ENCODE measurements at regions not wholly inside any gene's neighbourhood (a gene's known extent, or its start where the extent isn't known, plus 50 kb on each side); places are given as distances from the start of the nearest gene placed in this dataset.

DNA sequence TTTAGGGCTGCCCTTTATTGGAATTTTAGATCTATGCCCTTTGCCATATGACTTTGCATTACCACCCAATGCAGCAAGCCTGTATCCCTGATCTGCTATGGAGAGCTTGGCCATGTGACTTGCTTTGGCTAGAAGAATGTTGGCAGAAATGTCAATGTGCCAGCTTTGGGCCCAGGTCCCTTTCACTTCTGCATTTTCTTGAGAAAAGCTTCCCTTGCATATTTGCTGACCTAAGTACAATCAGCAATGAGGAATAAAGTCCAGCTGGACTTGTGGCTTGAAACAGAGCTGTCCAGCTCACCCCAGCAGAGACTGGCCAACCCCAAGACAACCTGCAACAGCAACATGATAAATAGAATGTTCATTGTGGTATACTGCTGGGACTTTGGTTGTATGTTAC is 135.9 kb downstream of the PAH start:
- Histone ChIP-seq H3K36me3 (replicated peaks) (no peaks in the 10 kb centered on the region), H3K27me3 (ENCODE audit: low read depth) (no peaks in the 10 kb centered on the region), H3K4me1 (no peaks in the 10 kb centered on the region), H3K4me3 (no peak overlapping the region), H3K9me3 (no peaks in the 10 kb centered on the region)
- DNase-seq (ENCODE audit: low spot score in 2 of 2): no peak
- in situ Hi-C loops (cut with MboI; ENCODE audit: low sequenced_read_pairs): loop anchor here (25.0 kb wide), 1 partner anchor 844 kb away; no protein-coding TSS in a partner anchor

DNA sequence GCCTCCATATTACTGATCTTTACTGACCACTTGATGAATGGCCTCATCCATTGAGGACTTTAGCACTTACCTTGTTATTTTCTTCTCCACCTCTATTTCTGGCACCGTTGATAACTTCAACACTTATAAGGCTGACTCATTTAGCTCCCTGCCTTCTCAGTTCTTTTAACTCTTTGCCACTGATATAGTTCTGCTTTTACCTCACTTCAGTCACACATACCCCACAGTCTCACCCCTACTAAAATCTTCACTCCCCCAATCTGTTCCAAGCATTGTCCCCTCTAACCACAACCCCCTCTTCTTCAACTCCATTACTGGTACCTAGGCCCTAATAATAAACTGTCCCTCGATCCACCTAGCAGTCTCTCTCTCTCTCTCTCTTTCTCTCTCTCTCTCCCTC is 141.0 kb downstream of the PAH start:
- H3K9me3 ChIP-seq: no peaks in the 10 kb centered on the region
- no peak for DNase-seq (ENCODE audit: low spot score in 2 of 2)
- H3K4me1 ChIP-seq: no peaks in the 10 kb centered on the region
- H3K4me3 ChIP-seq: no peak overlapping the region
- in situ Hi-C loops (cut with MboI; ENCODE audit: low sequenced_read_pairs): loop anchor here (25.0 kb wide), 1 partner anchor 839 kb away; no protein-coding TSS in a partner anchor
- no peaks in the 10 kb centered on the region for H3K27me3 ChIP-seq (ENCODE audit: low read depth)
- no peaks in the 10 kb centered on the region for H3K36me3 ChIP-seq (replicated peaks)

DNA sequence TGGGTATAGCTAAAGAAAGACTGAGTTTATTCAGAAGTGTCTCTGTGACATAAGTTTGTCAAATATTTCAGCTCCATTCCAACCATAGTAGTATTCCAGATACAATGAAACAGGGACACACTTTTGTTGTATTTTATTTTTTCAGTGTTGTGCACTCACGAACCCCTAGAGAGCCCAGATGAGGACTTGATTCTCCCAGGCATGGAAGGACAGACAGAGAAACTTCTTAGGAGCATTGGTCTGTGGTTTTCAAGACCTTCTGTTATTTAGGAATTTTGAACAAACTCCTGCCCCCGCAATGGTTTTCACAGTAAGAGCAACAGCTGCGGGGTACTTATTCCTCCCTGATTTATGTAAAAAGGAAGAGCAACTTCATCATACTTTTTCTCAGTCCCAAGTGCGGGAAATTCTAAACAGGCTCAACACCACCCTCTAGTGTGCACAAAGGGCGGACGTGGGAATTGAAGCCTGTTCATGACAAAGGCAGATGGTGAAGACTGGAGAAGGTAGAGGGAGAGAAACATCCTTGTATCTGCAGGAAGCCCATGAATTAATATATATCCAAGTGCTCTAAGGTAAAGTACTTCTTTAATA is 147.6 kb downstream of the PAH start:
- H3K4me1 ChIP-seq: no peaks in the 10 kb centered on the region
- DNase-seq (ENCODE audit: low spot score in 2 of 2): peak; percentile 39 to 61
- no peaks in the 10 kb centered on the region for H3K36me3 ChIP-seq (replicated peaks)
- H3K4me3 ChIP-seq: no peak overlapping the region
- H3K9me3 ChIP-seq: no peaks in the 10 kb centered on the region
- in situ Hi-C loops (cut with MboI; ENCODE audit: low sequenced_read_pairs): loop anchor here (25.0 kb wide), 1 partner anchor 982 kb away; no protein-coding TSS in a partner anchor
- no peaks in the 10 kb centered on the region for H3K27me3 ChIP-seq (ENCODE audit: low read depth)

DNA sequence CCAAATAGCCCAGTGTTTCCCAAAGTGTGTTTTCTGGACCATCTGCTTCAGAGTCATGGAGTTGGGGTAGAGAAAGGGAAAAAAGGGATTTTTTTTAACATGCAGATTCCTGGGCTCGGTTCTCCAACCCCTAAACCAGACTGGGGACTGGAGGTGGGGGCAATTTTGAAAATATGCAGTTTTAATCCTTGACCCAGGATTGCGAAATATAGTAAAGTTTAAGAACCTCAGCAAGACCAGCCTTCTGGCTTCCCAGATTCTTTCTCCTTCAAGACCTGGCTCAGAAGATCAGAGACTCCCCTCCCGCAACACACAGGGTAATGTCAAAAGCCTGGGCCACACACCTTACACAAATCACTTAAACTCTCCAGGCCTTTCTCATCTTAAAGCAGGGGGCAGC is 150.1 kb downstream of the PAH start:
- Histone ChIP-seq H3K4me1 (no peaks in the 10 kb centered on the region), H3K9me3 (no peaks in the 10 kb centered on the region), H3K27me3 (ENCODE audit: low read depth) (no peaks in the 10 kb centered on the region), H3K4me3 (no peak overlapping the region), H3K36me3 (replicated peaks) (no peaks in the 10 kb centered on the region)
- in situ Hi-C loops (cut with MboI; ENCODE audit: low sequenced_read_pairs): loop anchor here (25.0 kb wide), 1 partner anchor 980 kb away; no protein-coding TSS in a partner anchor
- DNase-seq (ENCODE audit: low spot score in 2 of 2): no peak

DNA sequence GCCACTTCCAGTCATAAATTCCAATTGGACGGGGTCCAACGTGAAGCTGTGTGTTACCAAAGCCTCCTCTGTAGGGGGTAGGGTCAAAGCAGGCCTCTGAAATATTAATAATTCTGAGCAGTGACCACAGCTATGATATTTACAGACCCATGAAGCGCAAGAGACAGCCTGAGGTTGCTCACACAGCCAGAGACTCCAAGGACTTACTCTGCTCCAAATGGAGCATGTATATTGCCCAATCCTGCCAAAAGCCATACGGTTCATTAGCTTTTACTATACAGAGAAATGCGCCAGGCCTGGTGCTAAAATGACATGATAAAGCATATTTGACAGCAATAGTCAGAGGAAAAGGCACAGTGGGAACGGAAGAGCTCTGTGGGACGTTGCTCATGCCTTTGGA is 151.3 kb downstream of the PAH start:
- in situ Hi-C loops (cut with MboI; ENCODE audit: low sequenced_read_pairs): loop anchor here (25.0 kb wide), 1 partner anchor 978 kb away; no protein-coding TSS in a partner anchor
- 0 out of 2 replicates have a peak, but pooled peaks cover 2% of the 10 kb centered on the region for H3K27me3 ChIP-seq (ENCODE audit: low read depth)
- no peaks in the 10 kb centered on the region for H3K36me3 ChIP-seq (replicated peaks)
- no peaks in the 10 kb centered on the region for H3K4me1 ChIP-seq
- H3K4me3 ChIP-seq: no peak overlapping the region
- H3K9me3 ChIP-seq: no peaks in the 10 kb centered on the region
- DNase-seq (ENCODE audit: low spot score in 2 of 2): no peak

DNA sequence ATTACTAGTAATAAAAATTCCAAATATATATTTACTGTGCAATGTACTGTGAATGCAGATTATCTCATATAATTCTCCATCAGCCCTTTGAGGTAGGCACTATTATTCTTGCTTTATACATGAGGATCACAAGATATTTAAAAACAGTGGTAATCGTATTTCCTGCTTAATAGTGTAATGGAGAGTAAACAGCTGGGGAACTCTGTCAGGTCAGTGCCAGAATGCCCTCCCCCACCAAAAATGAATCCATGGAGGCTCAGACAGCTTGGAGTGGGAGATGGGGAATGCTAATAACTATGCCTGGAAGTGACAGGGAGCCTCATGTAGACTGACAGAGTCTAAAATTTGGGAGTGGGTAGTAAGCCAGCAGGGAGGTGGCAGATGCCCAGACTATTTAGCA is 153.6 kb downstream of the PAH start:
- Histone ChIP-seq H3K9me3 (no peaks in the 10 kb centered on the region), H3K4me1 (no peaks in the 10 kb centered on the region), H3K36me3 (replicated peaks) (no peaks in the 10 kb centered on the region), H3K27me3 (ENCODE audit: low read depth) (0 out of 2 replicates have a peak, but pooled peaks cover 4% of the 10 kb centered on the region), H3K4me3 (no peak overlapping the region)
- in situ Hi-C loops (cut with MboI; ENCODE audit: low sequenced_read_pairs): loop anchor here (25.0 kb wide), 1 partner anchor 976 kb away; no protein-coding TSS in a partner anchor
- DNase-seq (ENCODE audit: low spot score in 2 of 2): no peak

DNA sequence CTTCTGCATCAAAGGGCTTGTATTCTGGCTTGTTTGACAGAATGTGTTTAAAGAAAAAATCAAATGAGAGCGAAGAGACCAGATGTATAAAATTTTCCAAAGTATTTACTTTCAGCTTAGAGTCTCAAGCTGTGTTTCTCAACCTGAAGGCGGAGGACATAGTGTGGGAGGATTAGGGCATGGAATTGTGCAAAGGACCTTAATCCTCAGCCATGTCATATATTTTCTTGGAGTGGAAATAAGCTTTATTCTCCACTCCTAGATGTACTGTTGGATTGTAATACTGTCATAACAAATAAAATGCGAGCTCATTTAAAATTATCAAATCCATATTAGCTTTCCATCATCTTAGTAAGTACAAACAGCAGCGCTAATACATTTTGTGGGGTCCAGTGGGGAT is 154.0 kb downstream of the PAH start:
- no peaks in the 10 kb centered on the region for H3K9me3 ChIP-seq
- no peak for DNase-seq (ENCODE audit: low spot score in 2 of 2)
- no peak overlapping the region for H3K4me3 ChIP-seq
- in situ Hi-C loops (cut with MboI; ENCODE audit: low sequenced_read_pairs): loop anchor here (25.0 kb wide), 1 partner anchor 976 kb away; no protein-coding TSS in a partner anchor
- no peaks in the 10 kb centered on the region for H3K36me3 ChIP-seq (replicated peaks)
- H3K4me1 ChIP-seq: no peaks in the 10 kb centered on the region
- 0 out of 2 replicates have a peak, but pooled peaks cover 4% of the 10 kb centered on the region for H3K27me3 ChIP-seq (ENCODE audit: low read depth)

DNA sequence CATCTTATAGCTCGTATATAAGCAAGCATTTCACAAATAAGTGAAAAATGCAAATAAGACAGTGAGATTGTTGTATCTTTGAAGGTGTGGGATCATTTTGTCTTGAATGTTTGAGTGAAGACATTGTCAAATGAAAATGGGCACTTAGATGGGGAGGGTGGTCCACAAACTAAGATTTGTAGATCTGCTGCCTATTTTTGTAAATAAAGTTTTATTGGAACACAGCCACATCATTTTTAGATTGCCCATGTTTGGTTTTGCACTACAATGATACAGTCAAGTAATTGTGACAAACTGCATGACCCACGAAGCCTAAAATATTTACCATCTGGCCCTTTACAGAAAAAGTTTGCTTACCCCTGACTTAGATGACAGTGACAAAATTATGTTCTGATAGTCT is 156.7 kb downstream of the PAH start:
- H3K27me3 ChIP-seq (ENCODE audit: low read depth): 0 out of 2 replicates have a peak, but pooled peaks cover 4% of the 10 kb centered on the region
- no peaks in the 10 kb centered on the region for H3K4me1 ChIP-seq
- no peaks in the 10 kb centered on the region for H3K36me3 ChIP-seq (replicated peaks)
- no peaks in the 10 kb centered on the region for H3K9me3 ChIP-seq
- no peak for DNase-seq (ENCODE audit: low spot score in 2 of 2)
- in situ Hi-C loops (cut with MboI; ENCODE audit: low sequenced_read_pairs): loop anchor here (25.0 kb wide), 1 partner anchor 973 kb away; no protein-coding TSS in a partner anchor
- no peak overlapping the region for H3K4me3 ChIP-seq

DNA sequence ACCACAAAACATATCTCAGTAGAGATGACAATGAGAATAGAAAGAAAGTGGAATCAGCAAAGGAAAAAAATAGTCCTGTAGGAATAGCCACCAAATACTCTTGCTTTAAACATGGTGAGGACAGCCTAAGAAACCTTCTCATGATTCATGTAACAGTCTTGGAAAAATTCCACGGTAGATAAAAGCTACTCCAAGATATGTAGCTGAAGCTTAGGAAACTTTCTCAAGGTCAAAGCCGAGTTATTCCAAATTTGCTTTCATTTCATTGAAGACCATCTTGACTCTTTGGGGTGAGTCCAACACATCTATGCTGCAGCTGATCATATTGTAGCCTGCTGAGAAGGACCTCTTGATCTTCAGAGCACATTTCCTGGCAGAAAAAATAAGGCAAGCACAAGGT is 157.6 kb downstream of the PAH start:
- Histone ChIP-seq H3K27me3 (ENCODE audit: low read depth) (0 out of 2 replicates have a peak, but pooled peaks cover 4% of the 10 kb centered on the region), H3K9me3 (no peaks in the 10 kb centered on the region), H3K4me1 (no peaks in the 10 kb centered on the region), H3K36me3 (replicated peaks) (no peaks in the 10 kb centered on the region), H3K4me3 (no peak overlapping the region)
- DNase-seq (ENCODE audit: low spot score in 2 of 2): no peak
- in situ Hi-C loops (cut with MboI; ENCODE audit: low sequenced_read_pairs): loop anchor here (25.0 kb wide), 1 partner anchor 972 kb away; no protein-coding TSS in a partner anchor

DNA sequence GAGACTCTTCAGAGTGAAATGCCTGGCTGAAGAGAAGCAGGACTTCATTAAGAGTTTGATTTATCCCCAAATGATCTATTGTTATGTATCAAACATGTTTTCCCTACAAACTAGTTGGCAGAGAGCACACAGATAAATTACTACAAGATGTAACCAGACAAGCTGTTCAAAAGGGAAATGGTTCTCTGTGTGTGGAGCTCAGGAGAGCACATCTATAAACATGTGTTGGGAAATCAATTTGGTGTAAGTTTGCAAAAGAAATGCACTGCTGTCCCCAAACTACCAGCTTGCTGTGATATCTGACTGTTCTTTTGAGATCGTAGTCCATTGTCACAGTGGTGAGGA is 159.2 kb downstream of the PAH start:
- in situ Hi-C loops (cut with MboI; ENCODE audit: low sequenced_read_pairs): loop anchor here (25.0 kb wide), 1 partner anchor 971 kb away; no protein-coding TSS in a partner anchor
- Histone ChIP-seq H3K9me3 (no peaks in the 10 kb centered on the region), H3K36me3 (replicated peaks) (no peaks in the 10 kb centered on the region), H3K4me1 (no peaks in the 10 kb centered on the region), H3K4me3 (no peak overlapping the region), H3K27me3 (ENCODE audit: low read depth) (0 out of 2 replicates have a peak, but pooled peaks cover 4% of the 10 kb centered on the region)
- no peak for DNase-seq (ENCODE audit: low spot score in 2 of 2)

DNA sequence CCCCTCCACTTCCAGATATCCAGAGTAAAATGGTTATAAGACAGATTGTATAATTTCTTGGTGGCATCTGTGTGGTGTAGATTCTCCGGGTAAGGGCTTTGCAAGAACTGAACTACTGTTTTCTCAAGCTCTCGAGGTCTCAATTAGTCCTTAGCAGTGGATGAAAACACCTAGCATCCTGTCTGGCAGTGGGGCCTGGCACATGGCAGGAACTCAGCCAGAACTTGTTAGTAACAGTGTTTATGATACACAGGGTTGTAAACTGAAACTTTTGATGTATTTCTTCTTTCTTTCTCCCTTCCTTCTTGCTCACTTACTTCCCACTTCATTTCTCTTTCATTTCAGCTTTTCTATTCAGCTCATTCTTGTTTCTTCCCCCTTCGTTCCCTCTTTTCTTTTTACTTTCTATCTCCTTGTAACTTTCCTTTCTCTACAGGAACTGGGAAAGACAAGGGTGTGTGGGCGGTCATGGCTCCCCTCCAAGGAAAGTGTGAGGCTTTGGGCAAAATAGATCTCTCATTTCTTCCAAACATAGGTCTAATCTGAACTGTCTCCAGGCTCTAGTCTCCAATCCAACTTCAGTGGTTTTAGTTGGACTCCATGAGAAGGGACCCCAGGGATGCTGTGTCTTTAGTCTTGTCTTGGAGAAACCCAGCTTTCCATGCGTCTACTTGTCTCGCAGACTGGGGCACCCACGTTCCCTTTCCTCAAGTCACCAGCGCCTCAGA is 159.7 kb downstream of the PAH start:
- no peaks in the 10 kb centered on the region for H3K9me3 ChIP-seq
- no peak overlapping the region for H3K4me3 ChIP-seq
- no peak for DNase-seq (ENCODE audit: low spot score in 2 of 2)
- no peaks in the 10 kb centered on the region for H3K36me3 ChIP-seq (replicated peaks)
- H3K27me3 ChIP-seq (ENCODE audit: low read depth): 0 out of 2 replicates have a peak, but pooled peaks cover 4% of the 10 kb centered on the region
- H3K4me1 ChIP-seq: no peaks in the 10 kb centered on the region
- in situ Hi-C loops (cut with MboI; ENCODE audit: low sequenced_read_pairs): loop anchor here (25.0 kb wide), 1 partner anchor 970 kb away; no protein-coding TSS in a partner anchor

DNA sequence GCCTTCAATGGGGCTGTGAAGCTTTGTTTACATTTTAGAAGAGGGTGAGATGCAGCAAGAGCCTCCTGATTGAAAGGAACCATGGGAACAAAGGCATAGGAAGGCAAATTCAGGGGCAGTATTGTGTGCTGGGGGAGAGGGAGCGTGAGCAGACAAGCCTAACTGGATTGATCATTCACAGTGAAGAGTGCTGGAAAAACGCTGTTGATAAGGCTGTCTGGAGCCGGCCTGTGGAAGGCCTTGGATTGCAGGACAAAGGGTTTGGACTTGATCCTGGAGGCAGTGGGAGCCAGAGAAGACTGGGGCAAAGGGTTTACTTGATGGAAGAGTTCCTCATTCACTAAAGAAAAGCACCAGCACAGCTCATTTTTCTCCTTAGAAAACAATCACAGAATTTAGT is 160.5 kb downstream of the PAH start:
- 0 out of 2 replicates have a peak, but pooled peaks cover 4% of the 10 kb centered on the region for H3K27me3 ChIP-seq (ENCODE audit: low read depth)
- H3K4me1 ChIP-seq: no peaks in the 10 kb centered on the region
- no peak overlapping the region for H3K4me3 ChIP-seq
- in situ Hi-C loops (cut with MboI; ENCODE audit: low sequenced_read_pairs): loop anchor here (25.0 kb wide), 1 partner anchor 969 kb away; no protein-coding TSS in a partner anchor
- H3K9me3 ChIP-seq: no peaks in the 10 kb centered on the region
- H3K36me3 ChIP-seq (replicated peaks): no peaks in the 10 kb centered on the region
- no peak for DNase-seq (ENCODE audit: low spot score in 2 of 2)

DNA sequence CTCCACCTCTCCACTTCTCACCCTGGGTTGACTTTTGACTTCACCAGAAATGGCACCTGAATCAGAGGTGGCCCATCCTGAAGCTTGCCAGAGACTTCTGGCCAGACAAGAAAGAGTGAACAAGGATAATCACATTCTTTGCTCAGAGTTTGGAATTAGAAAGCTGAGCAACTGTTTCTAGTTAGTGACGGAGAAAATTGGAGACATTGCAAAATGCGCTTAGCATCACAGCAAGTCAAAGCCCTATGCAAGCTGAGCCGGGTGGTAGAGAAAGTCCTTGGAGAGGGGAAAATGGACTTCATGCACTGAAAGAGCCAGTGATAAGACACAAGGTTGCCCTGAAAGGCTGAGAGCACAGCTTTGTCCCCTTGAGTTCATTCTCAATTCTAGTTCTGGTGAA is 161.8 kb downstream of the PAH start:
- H3K36me3 ChIP-seq (replicated peaks): no peaks in the 10 kb centered on the region
- H3K9me3 ChIP-seq: no peaks in the 10 kb centered on the region
- in situ Hi-C loops (cut with MboI; ENCODE audit: low sequenced_read_pairs): loop anchor here (25.0 kb wide), 1 partner anchor 968 kb away; no protein-coding TSS in a partner anchor
- no peak for DNase-seq (ENCODE audit: low spot score in 2 of 2)
- no peaks in the 10 kb centered on the region for H3K27me3 ChIP-seq (ENCODE audit: low read depth)
- no peaks in the 10 kb centered on the region for H3K4me1 ChIP-seq
- no peak overlapping the region for H3K4me3 ChIP-seq

DNA sequence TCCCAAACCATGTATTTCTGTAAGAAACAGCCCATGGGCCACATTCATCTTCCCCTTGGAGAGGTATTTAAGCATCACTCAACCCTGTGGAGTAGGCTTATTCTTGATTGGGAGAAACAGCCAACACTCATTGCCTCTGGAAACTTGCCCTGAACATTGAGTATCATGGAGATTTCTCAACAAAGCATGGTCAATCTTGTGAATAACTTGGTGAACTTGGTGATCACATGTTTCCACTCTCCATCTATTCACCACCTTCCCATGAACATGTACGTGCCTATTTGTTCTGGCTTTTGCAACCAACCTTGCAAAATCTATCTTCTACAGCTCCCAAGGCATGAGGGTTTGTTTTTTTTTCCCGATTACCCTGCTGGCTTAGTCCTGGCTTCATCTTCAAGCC is 163.2 kb downstream of the PAH start:
- no peaks in the 10 kb centered on the region for H3K4me1 ChIP-seq
- H3K4me3 ChIP-seq: no peak overlapping the region
- no peak for DNase-seq (ENCODE audit: low spot score in 2 of 2)
- H3K27me3 ChIP-seq (ENCODE audit: low read depth): no peaks in the 10 kb centered on the region
- H3K9me3 ChIP-seq: no peaks in the 10 kb centered on the region
- no peaks in the 10 kb centered on the region for H3K36me3 ChIP-seq (replicated peaks)
- in situ Hi-C loops (cut with MboI; ENCODE audit: low sequenced_read_pairs): loop anchor here (25.0 kb wide), 1 partner anchor 967 kb away; no protein-coding TSS in a partner anchor

Measured in HAP-1 (cell line).